ENCODE measurements at regions not wholly inside any gene's neighbourhood (a gene's known extent, or its start where the extent isn't known, plus 50 kb on each side); places are given as distances from the start of the nearest gene placed in this dataset.
"Not testable (repeated sequence)": the region's sequence is repeated elsewhere in the genome, so short reads cannot be mapped to it uniquely, and the experiment has no call there.

GRCh38 chr2:183809404-183809803 lies 685.2 kb downstream of the NUP35 start:
- no peak for DNase-seq

- DNase-seq: no peak
Measured at GRCh38 chr2:183811281-183811680, 687.0 kb downstream of the NUP35 start.

- no peak for DNase-seq
Measured at GRCh38 chr2:183812091-183812490, 687.8 kb downstream of the NUP35 start.

- DNase-seq: no peak
Measured at GRCh38 chr2:183825710-183826109, 701.5 kb downstream of the NUP35 start.

- no peak for DNase-seq
Measured at GRCh38 chr2:183829931-183830330, 705.7 kb downstream of the NUP35 start.

- DNase-seq: no peak
Measured at GRCh38 chr2:183837157-183837556, 712.9 kb downstream of the NUP35 start.

GRCh38 chr2:183838295-183838694 lies 714.1 kb downstream of the NUP35 start:
- no peak for DNase-seq

GRCh38 chr2:183840061-183840584 lies 715.9 kb downstream of the NUP35 start:
- no peak for DNase-seq

GRCh38 chr2:183849826-183850225 lies 725.6 kb downstream of the NUP35 start:
- DNase-seq: not testable (repeated sequence)

GRCh38 chr2:183859129-183859528 lies 734.9 kb downstream of the NUP35 start:
- DNase-seq: no peak

- no peak for DNase-seq
Measured at GRCh38 chr2:183866666-183867065, 731.7 kb upstream of the ZNF804A start.

GRCh38 chr2:183867206-183867605 lies 731.1 kb upstream of the ZNF804A start:
- no peak for DNase-seq

- no peak for DNase-seq
Measured at GRCh38 chr2:183868153-183868552, 730.2 kb upstream of the ZNF804A start.

GRCh38 chr2:183868707-183869106 lies 729.6 kb upstream of the ZNF804A start:
- DNase-seq: no peak

- no peak for DNase-seq
Measured at GRCh38 chr2:183872131-183872530, 726.2 kb upstream of the ZNF804A start.

GRCh38 chr2:183881978-183882377 lies 716.4 kb upstream of the ZNF804A start:
- DNase-seq: no peak

GRCh38 chr2:183892315-183892941 lies 705.9 kb upstream of the ZNF804A start:
- no peak for DNase-seq

GRCh38 chr2:183898641-183899040 lies 699.7 kb upstream of the ZNF804A start:
- no peak for DNase-seq

GRCh38 chr2:183901931-183902330 lies 696.4 kb upstream of the ZNF804A start:
- DNase-seq: no peak

- DNase-seq: no peak
Measured at GRCh38 chr2:183903026-183903425, 695.3 kb upstream of the ZNF804A start.

GRCh38 chr2:183916041-183916440 lies 682.3 kb upstream of the ZNF804A start:
- not testable (repeated sequence) for DNase-seq

GRCh38 chr2:183919167-183919566 lies 679.2 kb upstream of the ZNF804A start:
- DNase-seq: no peak

- no peak for DNase-seq
Measured at GRCh38 chr2:183919926-183920325, 678.4 kb upstream of the ZNF804A start.

GRCh38 chr2:183925281-183925680 lies 673.0 kb upstream of the ZNF804A start:
- DNase-seq: no peak

GRCh38 chr2:183926433-183926832 lies 671.9 kb upstream of the ZNF804A start:
- DNase-seq: no peak

Measured in occipital lobe (tissue), 1 donor.